K562 (cell line): ENCODE measurements at regions not wholly inside any gene's neighbourhood (a gene's known extent, or its start where the extent isn't known, plus 50 kb on each side); places are given as distances from the start of the nearest gene placed in this dataset.

Experiments
- ATAC-seq: fragments of 200-7000 bp; cut with Tn5 transposase; 3 replicates; pipeline ENCODE4 v1.9.1; 2020; ENCODE audit warnings: moderate library complexity
- BruUV-seq: library from RNA; stranded (reverse); fragments of 400-500 nt; replicated peaks from 2 replicates; lab custom pipeline; 2021; lab: Mats Ljungman, UMichigan
- CTCF ChIA-PET: fragments of 300-600 bp; formaldehyde crosslinking; extraction: SDS; loops from one replicate; lab custom pipeline; 2021; ENCODE audit warnings: low intra/inter-chr PET ratio; lab: Yijun Ruan, JAX
- POLR2A ChIA-PET: fragments of 300-600, 350-650 bp; sonication (Branson Sonifier 250); formaldehyde crosslinking; extraction: SDS; loops from one replicate; lab custom pipeline; 2021; ENCODE audit warnings: antibody characterized with exemption, inconsistent platforms; lab: Yijun Ruan, JAX
- DNase-seq, 4 experiments: peaks; one replicate each; pipeline versions ENCODE4 v3.0.0 to v3.0.0-alpha.2; 2011 to 2018; ENCODE audit warnings: low spot score in 3 of 4, mixed read lengths in 3 of 4; ENCODE audit errors: extremely low read depth in 1 of 4
- FAIRE-seq: peaks from 2 replicates; lab custom pipeline; 2011; peaks lifted over from hg19 to GRCh38; lab: Jason Lieb, UNC
- H2AFZ ChIP-seq: 2 replicates; pipeline ENCODE4 v1.6.0; 2011; ENCODE audit warnings: low read depth, low read length, control low read depth, inconsistent platforms
- H3K27ac ChIP-seq: fragments of 200-600 bp; 3 replicates; pipeline ENCODE4 v1.8.0; 2011; ENCODE audit warnings: low read depth, mild to moderate bottlenecking, control low read depth, inconsistent platforms, low read length, moderate library complexity, mixed read lengths; ENCODE audit errors: extremely low read depth
- H3K27me3 ChIP-seq, 2 experiments: fragments of 300-600 bp in 1 of 2; 2 replicates in 1 of 2; 3 replicates in 1 of 2; pipeline versions ENCODE4 v1.6.0 to v1.8.0; 2011; ENCODE audit warnings: inconsistent platforms in 2 of 2, low read length in 2 of 2, mild to moderate bottlenecking in 1 of 2, mixed read lengths in 1 of 2, moderate library complexity in 1 of 2; ENCODE audit not compliant: control insufficient read depth in 2 of 2, insufficient read depth in 2 of 2
- H3K36me3 ChIP-seq: fragments of 300-600 bp; 3 replicates; pipeline ENCODE4 v1.8.0; 2011; ENCODE audit warnings: mild to moderate bottlenecking, low read length, inconsistent platforms; ENCODE audit not compliant: control insufficient read depth, insufficient read depth
- H3K4me1 ChIP-seq, 2 experiments: fragments of 200-600 bp in 1 of 2; replicated peaks in 1 of 2; 2 replicates in 1 of 2; 3 replicates in 1 of 2; pipeline versions ENCODE4 v1.5.1 to v1.8.0; 2011; ENCODE audit warnings: inconsistent platforms in 2 of 2, low read length in 2 of 2, mild to moderate bottlenecking in 1 of 2, mixed read lengths in 1 of 2, moderate library complexity in 1 of 2; ENCODE audit not compliant: control insufficient read depth in 2 of 2, insufficient read depth in 2 of 2
- H3K4me2 ChIP-seq: 2 replicates; pipeline ENCODE4 v1.6.1; 2011; ENCODE audit warnings: low read length, control low read depth, inconsistent platforms, mixed read lengths; ENCODE audit not compliant: insufficient read depth
- H3K4me3 ChIP-seq: fragments of 200-600 bp; sonication (generic), shearing (Covaris generic); 2 replicates; pipeline ENCODE4 v1.5.1; 2016; ENCODE audit warnings: control low read depth, inconsistent platforms
- H3K79me2 ChIP-seq: fragments of 200-600 bp; 3 replicates; pipeline ENCODE4 v1.8.0; 2011; ENCODE audit warnings: low read length, inconsistent platforms; ENCODE audit not compliant: control insufficient read depth, insufficient read depth
- H3K9ac ChIP-seq, 2 experiments: 2 replicates each; pipeline versions ENCODE4 v1.6.0 to v1.6.1; 2011; ENCODE audit warnings: low read depth in 2 of 2, low read length in 2 of 2, control low read depth in 1 of 2, inconsistent platforms in 1 of 2, mild to moderate bottlenecking in 1 of 2, mixed read lengths in 1 of 2; ENCODE audit not compliant: insufficient read depth in 1 of 2
- H3K9me1 ChIP-seq: one replicate; pipeline ENCODE4 v1.6.0; 2011; ENCODE audit warnings: inconsistent platforms, mild to moderate bottlenecking, low read length, moderate library complexity; ENCODE audit not compliant: control insufficient read depth, insufficient read depth
- H3K9me3 ChIP-seq: replicated peaks from 2 replicates; pipeline ENCODE4 v1.5.1; 2011; ENCODE audit warnings: low read depth, low read length, inconsistent platforms; ENCODE audit not compliant: control insufficient read depth, insufficient read depth
- H4K20me1 ChIP-seq: replicated peaks from 2 replicates; pipeline ENCODE4 v1.6.1; 2011; ENCODE audit warnings: low read length, inconsistent platforms, mixed read lengths; ENCODE audit not compliant: control insufficient read depth, insufficient read depth
- ZNF76 ChIP-seq: fragments of 250-450 bp; sonication (Bioruptor Pico); IDR thresholded peaks from 2 replicates; pipeline ENCODE4 v1.4.0; 2020; ENCODE audit warnings: mild to moderate bottlenecking, moderate library complexity, borderline replicate concordance
- WGBS: fragments of 100-300 bp; shearing (Covaris generic); methylation state at CpG from one replicate; pipeline ENCODE4 v1.1.6; 2016; ENCODE audit warnings: low coverage, mixed read lengths; ENCODE audit not compliant: insufficient coverage; ENCODE audit errors: missing lambda C conversion rate; 5-methylcytosine and 5-hydroxymethylcytosine counted together
- in situ Hi-C: fragments of 300-500 bp; cut with MboI; formaldehyde crosslinking; loops from 4 replicates; pipeline ENCODE4 v1.15.0; 2018; ENCODE audit warnings: inconsistent platforms, mixed read lengths
- intact Hi-C: fragments of 100-400 bp; cut with micrococcal nuclease; formaldehyde crosslinking; loops from 2 replicates; pipeline ENCODE4 v1.14.2; 2022
- TF ChIP-seq, protein P1 (sequence below): IDR thresholded peaks from 2 replicates; pipeline ENCODE4 v1.6.1; 2011; ENCODE audit warnings: borderline replicate concordance, low read depth, mild to moderate bottlenecking, moderate library complexity, low read length; ENCODE audit not compliant: insufficient read depth, poor library complexity, severe bottlenecking
- TF ChIP-seq, protein P2 (sequence below): fragments of 250-450 bp; sonication (Bioruptor Pico); IDR thresholded peaks from 2 replicates; pipeline ENCODE4 v1.8.0; 2022; ENCODE audit warnings: inconsistent platforms, mild to moderate bottlenecking, moderate library complexity, borderline replicate concordance
- TF ChIP-seq, protein P3 (sequence below): fragments of 450-650 bp; IDR thresholded peaks from 2 replicates; pipeline ENCODE4 v1.6.1; 2016; ENCODE audit warnings: mild to moderate bottlenecking, moderate library complexity

DNA sequence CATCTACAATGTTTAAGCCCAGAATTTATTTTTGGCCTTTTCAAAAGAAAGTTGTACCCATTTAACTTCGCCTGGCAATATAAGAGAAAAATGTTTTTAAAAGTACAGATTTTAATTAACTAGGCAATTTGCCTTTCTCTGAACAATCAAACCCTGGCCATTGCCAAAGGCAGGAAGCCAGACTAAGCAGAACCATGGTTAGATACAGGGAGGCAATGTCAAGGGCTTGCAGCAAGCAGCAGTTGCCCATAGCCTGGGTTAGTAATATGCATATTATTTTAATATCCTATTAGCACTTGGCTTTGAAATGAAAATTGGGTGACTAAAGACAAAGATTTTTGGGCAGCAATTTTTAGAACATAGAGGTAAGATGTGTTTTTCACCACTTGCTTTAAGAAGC, 51.1 kb upstream of the FRMD6 start:
- no peak overlapping the region for H3K27ac ChIP-seq
- no peak for ATAC-seq
- 0% methylated on average over 1 of the region's 1 CpG for WGBS
- no peaks in the 10 kb centered on the region for H3K36me3 ChIP-seq
- BruUV-seq = no TSS peak
- in situ Hi-C loops = no loop called here
- ChIA-PET POLR2A (no interaction called here), CTCF (no interaction called here)
- DNase-seq = no peak
- H3K27me3 ChIP-seq = no peaks in the 10 kb centered on the region
- no peak overlapping the region for H3K9ac ChIP-seq
- H3K4me3 ChIP-seq = no peak overlapping the region
- H3K9me3 ChIP-seq = no peaks in the 10 kb centered on the region
- TF ChIP-seq, protein P1, sequence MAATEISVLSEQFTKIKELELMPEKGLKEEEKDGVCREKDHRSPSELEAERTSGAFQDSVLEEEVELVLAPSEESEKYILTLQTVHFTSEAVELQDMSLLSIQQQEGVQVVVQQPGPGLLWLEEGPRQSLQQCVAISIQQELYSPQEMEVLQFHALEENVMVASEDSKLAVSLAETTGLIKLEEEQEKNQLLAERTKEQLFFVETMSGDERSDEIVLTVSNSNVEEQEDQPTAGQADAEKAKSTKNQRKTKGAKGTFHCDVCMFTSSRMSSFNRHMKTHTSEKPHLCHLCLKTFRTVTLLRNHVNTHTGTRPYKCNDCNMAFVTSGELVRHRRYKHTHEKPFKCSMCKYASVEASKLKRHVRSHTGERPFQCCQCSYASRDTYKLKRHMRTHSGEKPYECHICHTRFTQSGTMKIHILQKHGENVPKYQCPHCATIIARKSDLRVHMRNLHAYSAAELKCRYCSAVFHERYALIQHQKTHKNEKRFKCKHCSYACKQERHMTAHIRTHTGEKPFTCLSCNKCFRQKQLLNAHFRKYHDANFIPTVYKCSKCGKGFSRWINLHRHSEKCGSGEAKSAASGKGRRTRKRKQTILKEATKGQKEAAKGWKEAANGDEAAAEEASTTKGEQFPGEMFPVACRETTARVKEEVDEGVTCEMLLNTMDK = no peak
- TF ChIP-seq, protein P2, sequence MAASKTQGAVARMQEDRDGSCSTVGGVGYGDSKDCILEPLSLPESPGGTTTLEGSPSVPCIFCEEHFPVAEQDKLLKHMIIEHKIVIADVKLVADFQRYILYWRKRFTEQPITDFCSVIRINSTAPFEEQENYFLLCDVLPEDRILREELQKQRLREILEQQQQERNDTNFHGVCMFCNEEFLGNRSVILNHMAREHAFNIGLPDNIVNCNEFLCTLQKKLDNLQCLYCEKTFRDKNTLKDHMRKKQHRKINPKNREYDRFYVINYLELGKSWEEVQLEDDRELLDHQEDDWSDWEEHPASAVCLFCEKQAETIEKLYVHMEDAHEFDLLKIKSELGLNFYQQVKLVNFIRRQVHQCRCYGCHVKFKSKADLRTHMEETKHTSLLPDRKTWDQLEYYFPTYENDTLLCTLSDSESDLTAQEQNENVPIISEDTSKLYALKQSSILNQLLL (CRISPR knock-in tag) = no peak
- TF ChIP-seq ZNF76 (CRISPR knock-in tag) = no peak
- TF ChIP-seq, protein P3, sequence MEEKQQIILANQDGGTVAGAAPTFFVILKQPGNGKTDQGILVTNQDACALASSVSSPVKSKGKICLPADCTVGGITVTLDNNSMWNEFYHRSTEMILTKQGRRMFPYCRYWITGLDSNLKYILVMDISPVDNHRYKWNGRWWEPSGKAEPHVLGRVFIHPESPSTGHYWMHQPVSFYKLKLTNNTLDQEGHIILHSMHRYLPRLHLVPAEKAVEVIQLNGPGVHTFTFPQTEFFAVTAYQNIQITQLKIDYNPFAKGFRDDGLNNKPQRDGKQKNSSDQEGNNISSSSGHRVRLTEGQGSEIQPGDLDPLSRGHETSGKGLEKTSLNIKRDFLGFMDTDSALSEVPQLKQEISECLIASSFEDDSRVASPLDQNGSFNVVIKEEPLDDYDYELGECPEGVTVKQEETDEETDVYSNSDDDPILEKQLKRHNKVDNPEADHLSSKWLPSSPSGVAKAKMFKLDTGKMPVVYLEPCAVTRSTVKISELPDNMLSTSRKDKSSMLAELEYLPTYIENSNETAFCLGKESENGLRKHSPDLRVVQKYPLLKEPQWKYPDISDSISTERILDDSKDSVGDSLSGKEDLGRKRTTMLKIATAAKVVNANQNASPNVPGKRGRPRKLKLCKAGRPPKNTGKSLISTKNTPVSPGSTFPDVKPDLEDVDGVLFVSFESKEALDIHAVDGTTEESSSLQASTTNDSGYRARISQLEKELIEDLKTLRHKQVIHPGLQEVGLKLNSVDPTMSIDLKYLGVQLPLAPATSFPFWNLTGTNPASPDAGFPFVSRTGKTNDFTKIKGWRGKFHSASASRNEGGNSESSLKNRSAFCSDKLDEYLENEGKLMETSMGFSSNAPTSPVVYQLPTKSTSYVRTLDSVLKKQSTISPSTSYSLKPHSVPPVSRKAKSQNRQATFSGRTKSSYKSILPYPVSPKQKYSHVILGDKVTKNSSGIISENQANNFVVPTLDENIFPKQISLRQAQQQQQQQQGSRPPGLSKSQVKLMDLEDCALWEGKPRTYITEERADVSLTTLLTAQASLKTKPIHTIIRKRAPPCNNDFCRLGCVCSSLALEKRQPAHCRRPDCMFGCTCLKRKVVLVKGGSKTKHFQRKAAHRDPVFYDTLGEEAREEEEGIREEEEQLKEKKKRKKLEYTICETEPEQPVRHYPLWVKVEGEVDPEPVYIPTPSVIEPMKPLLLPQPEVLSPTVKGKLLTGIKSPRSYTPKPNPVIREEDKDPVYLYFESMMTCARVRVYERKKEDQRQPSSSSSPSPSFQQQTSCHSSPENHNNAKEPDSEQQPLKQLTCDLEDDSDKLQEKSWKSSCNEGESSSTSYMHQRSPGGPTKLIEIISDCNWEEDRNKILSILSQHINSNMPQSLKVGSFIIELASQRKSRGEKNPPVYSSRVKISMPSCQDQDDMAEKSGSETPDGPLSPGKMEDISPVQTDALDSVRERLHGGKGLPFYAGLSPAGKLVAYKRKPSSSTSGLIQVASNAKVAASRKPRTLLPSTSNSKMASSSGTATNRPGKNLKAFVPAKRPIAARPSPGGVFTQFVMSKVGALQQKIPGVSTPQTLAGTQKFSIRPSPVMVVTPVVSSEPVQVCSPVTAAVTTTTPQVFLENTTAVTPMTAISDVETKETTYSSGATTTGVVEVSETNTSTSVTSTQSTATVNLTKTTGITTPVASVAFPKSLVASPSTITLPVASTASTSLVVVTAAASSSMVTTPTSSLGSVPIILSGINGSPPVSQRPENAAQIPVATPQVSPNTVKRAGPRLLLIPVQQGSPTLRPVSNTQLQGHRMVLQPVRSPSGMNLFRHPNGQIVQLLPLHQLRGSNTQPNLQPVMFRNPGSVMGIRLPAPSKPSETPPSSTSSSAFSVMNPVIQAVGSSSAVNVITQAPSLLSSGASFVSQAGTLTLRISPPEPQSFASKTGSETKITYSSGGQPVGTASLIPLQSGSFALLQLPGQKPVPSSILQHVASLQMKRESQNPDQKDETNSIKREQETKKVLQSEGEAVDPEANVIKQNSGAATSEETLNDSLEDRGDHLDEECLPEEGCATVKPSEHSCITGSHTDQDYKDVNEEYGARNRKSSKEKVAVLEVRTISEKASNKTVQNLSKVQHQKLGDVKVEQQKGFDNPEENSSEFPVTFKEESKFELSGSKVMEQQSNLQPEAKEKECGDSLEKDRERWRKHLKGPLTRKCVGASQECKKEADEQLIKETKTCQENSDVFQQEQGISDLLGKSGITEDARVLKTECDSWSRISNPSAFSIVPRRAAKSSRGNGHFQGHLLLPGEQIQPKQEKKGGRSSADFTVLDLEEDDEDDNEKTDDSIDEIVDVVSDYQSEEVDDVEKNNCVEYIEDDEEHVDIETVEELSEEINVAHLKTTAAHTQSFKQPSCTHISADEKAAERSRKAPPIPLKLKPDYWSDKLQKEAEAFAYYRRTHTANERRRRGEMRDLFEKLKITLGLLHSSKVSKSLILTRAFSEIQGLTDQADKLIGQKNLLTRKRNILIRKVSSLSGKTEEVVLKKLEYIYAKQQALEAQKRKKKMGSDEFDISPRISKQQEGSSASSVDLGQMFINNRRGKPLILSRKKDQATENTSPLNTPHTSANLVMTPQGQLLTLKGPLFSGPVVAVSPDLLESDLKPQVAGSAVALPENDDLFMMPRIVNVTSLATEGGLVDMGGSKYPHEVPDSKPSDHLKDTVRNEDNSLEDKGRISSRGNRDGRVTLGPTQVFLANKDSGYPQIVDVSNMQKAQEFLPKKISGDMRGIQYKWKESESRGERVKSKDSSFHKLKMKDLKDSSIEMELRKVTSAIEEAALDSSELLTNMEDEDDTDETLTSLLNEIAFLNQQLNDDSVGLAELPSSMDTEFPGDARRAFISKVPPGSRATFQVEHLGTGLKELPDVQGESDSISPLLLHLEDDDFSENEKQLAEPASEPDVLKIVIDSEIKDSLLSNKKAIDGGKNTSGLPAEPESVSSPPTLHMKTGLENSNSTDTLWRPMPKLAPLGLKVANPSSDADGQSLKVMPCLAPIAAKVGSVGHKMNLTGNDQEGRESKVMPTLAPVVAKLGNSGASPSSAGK = no peak
- TF ChIP-seq, all 486 proteins: peak for 0
- intact Hi-C loops = no loop called here
- no peaks in the 10 kb centered on the region for H3K4me1 ChIP-seq
- no peak overlapping the region for H2AFZ ChIP-seq
- H3K4me2 ChIP-seq = no peak overlapping the region
- no peak for FAIRE-seq
- H4K20me1 ChIP-seq = no peaks in the 10 kb centered on the region
- H3K79me2 ChIP-seq = no peaks in the 10 kb centered on the region
- H3K9me1 ChIP-seq = no peaks in the 10 kb centered on the region
